Brain microvascular endothelial cell (primary cell): ENCODE measurements at regions not wholly inside any gene's neighbourhood (a gene's known extent, or its start where the extent isn't known, plus 50 kb on each side); places are given as distances from the start of the nearest gene placed in this dataset.

ENCODE experiments used
- DNase-seq: peaks from one replicate; pipeline ENCODE4 v3.0.0-alpha.2; 2020
- H3K27ac ChIP-seq: fragments of 250-450 bp; sonication (Bioruptor Pico); 2 replicates; pipeline ENCODE4 v1.5.1; 2020; ENCODE audit warnings: mild to moderate bottlenecking, moderate library complexity
- H3K27me3 ChIP-seq: fragments of 250-450 bp; sonication (Bioruptor Pico); replicated peaks from 2 replicates; pipeline ENCODE4 v1.5.1; 2020; ENCODE audit warnings: mild to moderate bottlenecking
- H3K36me3 ChIP-seq: fragments of 250-450 bp; sonication (Bioruptor Pico); replicated peaks from 2 replicates; pipeline ENCODE4 v1.5.1; 2020; ENCODE audit warnings: mild to moderate bottlenecking
- H3K4me3 ChIP-seq: 2 replicates; pipeline ENCODE4 v1.5.1; 2011; ENCODE audit warnings: low read depth, mild to moderate bottlenecking, control low read depth, low read length, moderate library complexity
- CTCF ChIP-seq: IDR thresholded peaks from 2 replicates; pipeline ENCODE4 v1.5.1; 2011; ENCODE audit warnings: low read depth, mild to moderate bottlenecking, moderate library complexity, low read length, control low read depth, inconsistent platforms; ENCODE audit errors: missing control alignments
- in situ Hi-C: cut with HindIII; loops from 2 replicates; pipeline ENCODE4 v1.10.0; 2017; ENCODE audit warnings: low sequenced_read_pairs, low pct_ligation_motif_present

GRCh38 chr5:136513430-136513829, 148.1 kb upstream of the TRPC7 start:
- no peak overlapping the region for H3K4me3 ChIP-seq
- DNase-seq = no peak
- H3K27me3 ChIP-seq = no peaks in the 10 kb centered on the region
- H3K36me3 ChIP-seq = no peaks in the 10 kb centered on the region
- no peak for TF ChIP-seq CTCF
- no peak overlapping the region for H3K27ac ChIP-seq
- in situ Hi-C loops = no loop called here

- Histone ChIP-seq H3K36me3 (no peaks in the 10 kb centered on the region), H3K27me3 (no peaks in the 10 kb centered on the region), H3K4me3 (no peak overlapping the region), H3K27ac (no peak overlapping the region)
- DNase-seq = no peak
- no peak for TF ChIP-seq CTCF
- in situ Hi-C loops = no loop called here
These were observed 145.7 kb upstream of the TRPC7 start for GRCh38 chr5:136511046-136511445.

- DNase-seq = no peak
- in situ Hi-C loops = no loop called here
- Histone ChIP-seq H3K36me3 (no peaks in the 10 kb centered on the region), H3K27me3 (no peaks in the 10 kb centered on the region), H3K4me3 (no peak overlapping the region), H3K27ac (no peak overlapping the region)
- no peak for TF ChIP-seq CTCF
These were observed 145.1 kb upstream of the TRPC7 start for GRCh38 chr5:136510481-136510880.

GRCh38 chr5:136506131-136506530, 140.8 kb upstream of the TRPC7 start:
- in situ Hi-C loops = no loop called here
- H3K27ac ChIP-seq = no peak overlapping the region
- no peak overlapping the region for H3K4me3 ChIP-seq
- TF ChIP-seq CTCF = no peak
- no peaks in the 10 kb centered on the region for H3K36me3 ChIP-seq
- DNase-seq = no peak
- no peaks in the 10 kb centered on the region for H3K27me3 ChIP-seq

GRCh38 chr5:136501133-136501532, 135.8 kb upstream of the TRPC7 start:
- DNase-seq = no peak
- no peak for TF ChIP-seq CTCF
- H3K36me3 ChIP-seq = no peaks in the 10 kb centered on the region
- no peak overlapping the region for H3K4me3 ChIP-seq
- in situ Hi-C loops = no loop called here
- no peaks in the 10 kb centered on the region for H3K27me3 ChIP-seq
- no peak overlapping the region for H3K27ac ChIP-seq

GRCh38 chr5:136492587-136492986, 127.2 kb upstream of the TRPC7 start:
- in situ Hi-C loops = no loop called here
- no peak overlapping the region for H3K27ac ChIP-seq
- TF ChIP-seq CTCF = no peak
- H3K4me3 ChIP-seq = no peak overlapping the region
- DNase-seq = no peak
- no peaks in the 10 kb centered on the region for H3K27me3 ChIP-seq
- H3K36me3 ChIP-seq = no peaks in the 10 kb centered on the region
